Trophoblast cell (in vitro differentiated cells and primary cell): ENCODE measurements at regions not wholly inside any gene's neighbourhood (a gene's known extent, or its start where the extent isn't known, plus 50 kb on each side); places are given as distances from the start of the nearest gene placed in this dataset.

ENCODE experiments used
- DNase-seq, 2 donors: peaks; one replicate each; pipeline ENCODE4 v3.0.0-alpha.2; 2016
- H2AFZ ChIP-seq: 2 replicates; pipeline ENCODE4 v1.6.1; 2013; ENCODE audit warnings: low read length, moderate library complexity, mild to moderate bottlenecking; ENCODE audit not compliant: insufficient read depth, poor library complexity
- H2AK5ac ChIP-seq: 2 replicates; pipeline ENCODE4 v1.6.1; 2013; ENCODE audit warnings: mild to moderate bottlenecking, low read length
- H2BK120ac ChIP-seq: 2 replicates; pipeline ENCODE4 v1.6.1; 2013; ENCODE audit warnings: low read length, mild to moderate bottlenecking, moderate library complexity; ENCODE audit not compliant: insufficient read depth, poor library complexity
- H2BK12ac ChIP-seq: 2 replicates; pipeline ENCODE4 v1.6.1; 2013; ENCODE audit warnings: mild to moderate bottlenecking, low read length, moderate library complexity
- H2BK5ac ChIP-seq: 2 replicates; pipeline ENCODE4 v1.6.1; 2013; ENCODE audit warnings: low read length, low read depth, moderate library complexity, mild to moderate bottlenecking; ENCODE audit not compliant: poor library complexity
- H3K14ac ChIP-seq: 2 replicates; pipeline ENCODE4 v1.6.1; 2013; ENCODE audit warnings: mild to moderate bottlenecking, low read length
- H3K18ac ChIP-seq: 2 replicates; pipeline ENCODE4 v1.6.1; 2013; ENCODE audit warnings: mild to moderate bottlenecking, low read length
- H3K23ac ChIP-seq: 2 replicates; pipeline ENCODE4 v1.6.1; 2013; ENCODE audit warnings: low read length
- H3K27ac ChIP-seq: 2 replicates; pipeline ENCODE4 v1.5.1; 2013; ENCODE audit warnings: low read depth, mild to moderate bottlenecking, inconsistent platforms, low read length, moderate library complexity
- H3K27me3 ChIP-seq: 2 replicates; pipeline ENCODE4 v1.6.1; 2013; ENCODE audit warnings: inconsistent platforms, mild to moderate bottlenecking, low read length, moderate library complexity; ENCODE audit not compliant: insufficient read depth
- H3K36me3 ChIP-seq, 2 experiments: 1 replicate in 1 of 2; 2 replicates in 1 of 2; pipeline ENCODE4 v1.6.1; 2013; ENCODE audit warnings: low read length in 2 of 2, mild to moderate bottlenecking in 2 of 2, moderate library complexity in 1 of 2; ENCODE audit not compliant: insufficient read depth in 2 of 2, control insufficient read depth in 1 of 2
- H3K4ac ChIP-seq: 2 replicates; pipeline ENCODE4 v1.6.1; 2013; ENCODE audit warnings: low read depth, mild to moderate bottlenecking, low read length, moderate library complexity
- H3K4me1 ChIP-seq, 2 experiments: 1 replicate in 1 of 2; 2 replicates in 1 of 2; pipeline ENCODE4 v1.6.1; 2013; ENCODE audit warnings: low read length in 2 of 2, mild to moderate bottlenecking in 2 of 2, moderate library complexity in 1 of 2; ENCODE audit not compliant: insufficient read depth in 2 of 2, control insufficient read depth in 1 of 2
- H3K4me2 ChIP-seq: 2 replicates; pipeline ENCODE4 v1.6.1; 2013; ENCODE audit warnings: inconsistent platforms, mild to moderate bottlenecking, low read length, moderate library complexity
- H3K4me3 ChIP-seq: 2 replicates; pipeline ENCODE4 v1.5.1; 2013; ENCODE audit warnings: mild to moderate bottlenecking, low read depth, low read length, inconsistent platforms
- H3K79me1 ChIP-seq: one replicate; pipeline ENCODE4 v1.6.1; 2013; ENCODE audit warnings: low read length
- H3K79me2 ChIP-seq: 2 replicates; pipeline ENCODE4 v1.6.1; 2013; ENCODE audit warnings: low read length, mild to moderate bottlenecking; ENCODE audit not compliant: control insufficient read depth, insufficient read depth, poor library complexity
- H3K9ac ChIP-seq: 2 replicates; pipeline ENCODE4 v1.6.1; 2013; ENCODE audit warnings: mild to moderate bottlenecking, low read length
- H3K9me3 ChIP-seq: 2 replicates; pipeline ENCODE4 v1.6.1; 2013; ENCODE audit warnings: low read depth, mild to moderate bottlenecking, control low read depth, inconsistent platforms, low read length; ENCODE audit not compliant: insufficient read depth
- H4K12ac ChIP-seq: 2 replicates; pipeline ENCODE4 v1.6.1; 2013; ENCODE audit warnings: low read depth, mild to moderate bottlenecking, low read length, moderate library complexity
- H4K8ac ChIP-seq: 2 replicates; pipeline ENCODE4 v1.6.1; 2013; ENCODE audit warnings: low read depth, mild to moderate bottlenecking, low read length, moderate library complexity
- H4K91ac ChIP-seq: one replicate; pipeline ENCODE4 v1.6.1; 2013; ENCODE audit warnings: low read depth, mild to moderate bottlenecking, low read length, moderate library complexity
- WGBS: extraction: QIAGEN DNeasy Blood & Tissue Kit; methylation state at CpG from one replicate; pipeline ENCODE4 v1.1.7; 2013; ENCODE audit warnings: missing lambda C conversion rate; ENCODE audit not compliant: insufficient read length, insufficient coverage; ENCODE audit errors: extremely low coverage; 5-methylcytosine and 5-hydroxymethylcytosine counted together

DNA sequence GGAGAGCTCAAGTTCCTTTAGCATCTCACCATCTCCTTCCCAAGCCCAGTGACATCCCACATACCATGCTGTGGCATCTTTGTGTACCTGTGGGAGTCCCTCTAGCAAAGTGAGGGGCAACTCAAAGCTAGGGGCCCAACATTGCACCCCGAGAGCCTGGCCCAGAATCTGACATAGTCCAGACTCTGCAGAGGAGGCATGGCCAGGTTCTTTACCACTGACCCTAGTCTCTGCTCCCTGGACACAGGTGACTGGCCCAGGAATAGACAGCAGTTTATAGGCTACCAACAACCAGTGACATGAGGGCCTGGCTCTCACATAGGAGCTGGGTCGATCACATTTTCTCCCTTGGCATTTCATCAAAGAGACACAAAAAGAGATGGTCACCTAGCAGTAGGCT is 444.0 kb upstream of the ZMIZ1 start:
- Histone ChIP-seq H3K9me3 (no peaks in the 10 kb centered on the region), H2BK120ac (no peak overlapping the region), H3K14ac (no peak overlapping the region), H2AFZ (no peak overlapping the region), H4K12ac (no peak overlapping the region), H3K79me1 (peaks cover 16% of the 10 kb centered on the region), H3K79me2 (no peaks in the 10 kb centered on the region), H2BK12ac (no peak overlapping the region), H3K9ac (no peak overlapping the region), H3K18ac (no peak overlapping the region), H3K27ac (no peak overlapping the region), H3K27me3 (no peaks in the 10 kb centered on the region), H3K4ac (no peak overlapping the region), H4K91ac (no peak overlapping the region), H3K4me1 (peaks cover 14 to 18% of the 10 kb centered on the region in 2 experiments), H3K23ac (no peak overlapping the region), H3K4me3 (no peak overlapping the region), H4K8ac (no peak overlapping the region), H2AK5ac (no peak overlapping the region), H3K4me2 (no peak overlapping the region), H2BK5ac (no peak overlapping the region), H3K36me3 (no peaks in the 10 kb centered on the region)
- no CpG with 5 or more reads among the region's 2 CpGs for WGBS
- DNase-seq = no peak

DNA sequence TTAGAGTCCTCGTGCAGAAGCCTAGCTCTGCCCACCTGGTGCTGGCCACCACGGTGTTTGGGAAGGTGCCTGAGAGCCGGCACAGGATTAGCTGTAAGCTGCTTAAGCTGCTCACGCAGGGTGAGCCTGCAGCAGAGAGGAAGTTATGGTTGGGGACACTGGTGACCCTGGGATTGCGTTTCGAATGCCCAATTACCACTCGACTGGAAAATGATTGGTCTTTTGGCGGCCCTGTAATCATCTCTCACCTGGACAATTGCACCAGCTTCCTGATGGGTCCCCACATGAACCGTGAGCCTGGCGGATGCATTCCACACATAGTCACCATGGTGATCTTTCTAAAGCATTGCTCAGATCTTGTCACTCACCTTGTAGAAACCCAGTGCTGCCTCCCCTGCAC is 442.3 kb upstream of the ZMIZ1 start:
- H3K4me2 ChIP-seq = no peak overlapping the region
- peak overlapping the region; percentile 38 for H2AK5ac ChIP-seq
- H3K4me1 ChIP-seq = peaks cover 14 to 18% of the 10 kb centered on the region in 2 experiments
- H2BK120ac ChIP-seq = peak overlapping the region; percentile 13
- H3K79me1 ChIP-seq = peaks cover 17% of the 10 kb centered on the region
- no peaks in the 10 kb centered on the region for H3K27me3 ChIP-seq
- peak overlapping the region; percentile 15 for H2BK12ac ChIP-seq
- no peak overlapping the region for H2BK5ac ChIP-seq
- WGBS = no CpG with 5 or more reads among the region's 10 CpGs
- H3K4ac ChIP-seq = no peak overlapping the region
- H3K27ac ChIP-seq = no peak overlapping the region
- H3K9ac ChIP-seq = no peak overlapping the region
- no peak overlapping the region for H3K18ac ChIP-seq
- H2AFZ ChIP-seq = no peak overlapping the region
- H3K14ac ChIP-seq = no peak overlapping the region
- no peak overlapping the region for H4K91ac ChIP-seq
- no peaks in the 10 kb centered on the region for H3K9me3 ChIP-seq
- H4K12ac ChIP-seq = no peak overlapping the region
- peak overlapping the region; percentile 51 for H4K8ac ChIP-seq
- no peaks in the 10 kb centered on the region for H3K79me2 ChIP-seq
- peak; percentile 46 to 55 for DNase-seq
- H3K36me3 ChIP-seq = no peaks in the 10 kb centered on the region
- no peak overlapping the region for H3K4me3 ChIP-seq
- H3K23ac ChIP-seq = no peak overlapping the region

DNA sequence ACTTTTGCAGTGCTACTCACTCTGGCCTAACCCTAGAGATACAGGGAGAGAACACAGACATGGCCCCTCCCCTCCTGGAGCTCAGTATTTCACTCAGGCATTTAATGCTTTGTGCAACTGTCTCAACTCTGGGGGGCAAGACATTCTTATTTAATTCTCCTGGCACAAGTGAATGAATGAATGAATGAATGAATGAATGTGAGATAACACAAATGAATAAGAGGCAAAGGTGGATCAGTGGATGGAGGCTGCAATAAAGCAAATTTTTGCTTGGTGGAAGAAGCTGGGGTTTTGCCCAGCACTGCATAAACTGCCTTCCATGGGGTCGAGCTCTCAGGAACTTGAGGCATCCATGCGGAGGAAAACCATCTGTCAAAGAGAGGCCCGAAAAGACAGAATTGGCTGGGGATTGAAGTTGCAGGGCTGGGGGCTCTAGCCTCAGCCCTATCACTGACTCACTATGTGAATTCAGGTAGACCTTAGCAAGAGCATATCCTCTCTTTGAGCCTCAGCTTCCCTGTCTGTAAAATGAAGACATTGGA is 441.4 kb upstream of the ZMIZ1 start:
- Histone ChIP-seq H4K12ac (no peak overlapping the region), H4K8ac (no peak overlapping the region), H2BK120ac (no peak overlapping the region), H3K79me1 (peaks cover 22% of the 10 kb centered on the region), H3K14ac (no peak overlapping the region), H3K18ac (no peak overlapping the region), H3K36me3 (no peaks in the 10 kb centered on the region), H3K27ac (no peak overlapping the region), H3K9me3 (no peaks in the 10 kb centered on the region), H3K23ac (no peak overlapping the region), H3K4ac (no peak overlapping the region), H2AK5ac (no peak overlapping the region), H3K4me3 (no peak overlapping the region), H3K9ac (no peak overlapping the region), H2BK12ac (no peak overlapping the region), H4K91ac (no peak overlapping the region), H2AFZ (no peak overlapping the region), H3K79me2 (no peaks in the 10 kb centered on the region), H3K27me3 (no peaks in the 10 kb centered on the region), H3K4me2 (no peak overlapping the region), H3K4me1 (peaks cover 17 to 18% of the 10 kb centered on the region in 2 experiments), H2BK5ac (no peak overlapping the region)
- no peak for DNase-seq
- no CpG with 5 or more reads among the region's 3 CpGs for WGBS

DNA sequence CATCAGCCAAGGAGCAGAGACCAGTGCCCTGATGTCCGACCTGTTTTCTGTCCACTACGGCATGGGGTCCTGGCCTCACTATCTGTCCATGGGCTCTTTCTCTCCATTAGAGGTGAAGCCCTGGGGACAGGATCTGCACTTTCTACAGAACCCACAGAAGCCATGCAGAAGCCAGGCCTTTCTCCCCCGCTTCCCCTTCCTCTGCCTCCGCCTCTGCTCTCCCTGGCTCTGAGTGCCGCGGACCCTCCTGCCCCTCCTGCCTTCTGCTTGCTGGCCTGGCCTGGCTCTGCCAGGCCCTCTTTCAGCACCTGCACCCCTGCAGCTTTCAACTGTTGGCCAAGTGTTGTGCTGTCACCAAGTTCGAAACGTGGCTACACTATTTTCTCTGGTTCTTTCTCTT is 439.8 kb upstream of the ZMIZ1 start:
- H3K79me2 ChIP-seq = no peaks in the 10 kb centered on the region
- no peak overlapping the region for H4K8ac ChIP-seq
- no peak for DNase-seq
- no peak overlapping the region for H3K4me2 ChIP-seq
- H2AK5ac ChIP-seq = peak overlapping the region; percentile 73
- peak overlapping the region; percentile 41 for H3K14ac ChIP-seq
- H2BK12ac ChIP-seq = peak overlapping the region; percentile 6
- no peak overlapping the region for H3K9ac ChIP-seq
- no peaks in the 10 kb centered on the region for H3K9me3 ChIP-seq
- H3K4me3 ChIP-seq = no peak overlapping the region
- H4K12ac ChIP-seq = no peak overlapping the region
- no peak overlapping the region for H3K4ac ChIP-seq
- H3K27me3 ChIP-seq = no peaks in the 10 kb centered on the region
- peak overlapping the region; percentile 45 for H2BK120ac ChIP-seq
- H2AFZ ChIP-seq = no peak overlapping the region
- H3K18ac ChIP-seq = peak overlapping the region; percentile 13
- H4K91ac ChIP-seq = peak overlapping the region; percentile 77
- H3K23ac ChIP-seq = no peak overlapping the region
- peaks cover 22% of the 10 kb centered on the region for H3K79me1 ChIP-seq
- H3K36me3 ChIP-seq = no peaks in the 10 kb centered on the region
- H3K27ac ChIP-seq = no peak overlapping the region
- no peak overlapping the region for H2BK5ac ChIP-seq
- peaks cover 19 to 21% of the 10 kb centered on the region in 2 experiments for H3K4me1 ChIP-seq
- WGBS = no CpG with 5 or more reads among the region's 8 CpGs
